HepG2 (cell line): ENCODE measurements at regions not wholly inside any gene's neighbourhood (a gene's known extent, or its start where the extent isn't known, plus 50 kb on each side); places are given as distances from the start of the nearest gene placed in this dataset.

Experiments used
- ATAC-seq: fragments of 200-7000 bp; cut with Tn5 transposase; 3 replicates; pipeline ENCODE4 v1.9.1; 2020; ENCODE audit warnings: mild to moderate bottlenecking, moderate library complexity
- BruUV-seq: library from RNA; stranded (reverse); fragments of 400-500 nt; replicated peaks from 2 replicates; lab custom pipeline; 2021; lab: Mats Ljungman, UMichigan
- CTCF ChIA-PET: fragments of 300-600 bp; formaldehyde crosslinking; extraction: SDS; loops from one replicate; lab custom pipeline; 2021; ENCODE audit warnings: low total read pairs, inconsistent platforms, low intra/inter-chr PET ratio; lab: Yijun Ruan, JAX
- POLR2A ChIA-PET: fragments of 350-600 bp; sonication (Branson Sonifier 250); formaldehyde crosslinking; loops from one replicate; lab custom pipeline; 2020; ENCODE audit warnings: antibody characterized with exemption, inconsistent platforms; lab: Yijun Ruan, JAX
- DNase-seq: peaks from one replicate; pipeline ENCODE4 v3.0.0-alpha.2; 2015; ENCODE audit warnings: low spot score
- FAIRE-seq: peaks from 3 replicates; lab custom pipeline; 2011; peaks lifted over from hg19 to GRCh38; lab: Jason Lieb, UNC
- H2AFZ ChIP-seq: one replicate; pipeline ENCODE4 v1.6.1; 2011; ENCODE audit warnings: low read length, inconsistent platforms
- H3K27ac ChIP-seq: fragments of 300-600 bp; 3 replicates; pipeline ENCODE4 v1.8.0; 2011; ENCODE audit warnings: mixed run types, mild to moderate bottlenecking, mixed read lengths, low read length, inconsistent platforms; ENCODE audit not compliant: insufficient read depth; ENCODE audit errors: extremely low read length
- H3K27me3 ChIP-seq, 2 experiments: fragments of 200-600 bp in 1 of 2; 2 replicates in 1 of 2; 3 replicates in 1 of 2; pipeline versions ENCODE4 v1.6.0 to v1.8.0; 2011; ENCODE audit warnings: low read length in 2 of 2, mild to moderate bottlenecking in 2 of 2, moderate library complexity in 2 of 2, inconsistent platforms in 1 of 2; ENCODE audit not compliant: insufficient read depth in 2 of 2, control insufficient read depth in 1 of 2
- H3K36me3 ChIP-seq, 2 experiments: fragments of 200-600 bp in 1 of 2; replicated peaks in 1 of 2; 2 replicates in 1 of 2; 3 replicates in 1 of 2; pipeline versions ENCODE4 v1.5.1 to v1.8.0; 2011; ENCODE audit warnings: low read length in 2 of 2, inconsistent platforms in 1 of 2; ENCODE audit not compliant: insufficient read depth in 2 of 2, control insufficient read depth in 1 of 2
- H3K4me1 ChIP-seq: 2 replicates; pipeline ENCODE4 v1.5.1; 2012; ENCODE audit warnings: low read length, inconsistent platforms; ENCODE audit not compliant: insufficient read depth
- H3K4me2 ChIP-seq: 2 replicates; pipeline ENCODE4 v1.6.0; 2011; ENCODE audit warnings: low read depth, low read length, inconsistent platforms
- H3K4me3 ChIP-seq, 3 experiments: fragments of 200-600 bp in 1 of 3; sonication (generic), shearing (Covaris generic) in 1 of 3; replicated peaks in 1 of 3; 2 replicates each; pipeline ENCODE4 v1.5.1; 2011 to 2016; ENCODE audit warnings: low read length in 3 of 3, inconsistent platforms in 2 of 3, low read depth in 2 of 3, mild to moderate bottlenecking in 2 of 3, control low read depth in 1 of 3, mixed read lengths in 1 of 3; ENCODE audit not compliant: insufficient read depth in 1 of 3
- H3K79me2 ChIP-seq: one replicate; pipeline ENCODE4 v1.6.1; 2011; ENCODE audit warnings: low read length, inconsistent platforms; ENCODE audit not compliant: insufficient read depth
- H3K9ac ChIP-seq: 2 replicates; pipeline ENCODE4 v1.6.0; 2011; ENCODE audit warnings: mild to moderate bottlenecking, low read depth, low read length, inconsistent platforms; ENCODE audit not compliant: insufficient read depth
- H3K9me3 ChIP-seq: 2 replicates; pipeline ENCODE4 v1.5.1; 2012; ENCODE audit warnings: mild to moderate bottlenecking, low read length
- H4K20me1 ChIP-seq: 2 replicates; pipeline ENCODE4 v1.6.0; 2011; ENCODE audit warnings: inconsistent platforms, mild to moderate bottlenecking, low read length, moderate library complexity; ENCODE audit not compliant: insufficient read depth
- HNRNPL ChIP-seq: fragments of 200-400 bp; formaldehyde crosslinking; IDR thresholded peaks from 2 replicates; pipeline ENCODE4 v1.6.1; 2017; ENCODE audit warnings: mild to moderate bottlenecking, low read depth, low read length
- ISX ChIP-seq: sonication (generic); formaldehyde crosslinking; conservative IDR thresholded peaks from 2 replicates; pipeline ENCODE4 v1.5.0; 2020; ENCODE audit warnings: missing genetic modification reagents
- MLLT10 ChIP-seq: sonication (generic); formaldehyde crosslinking; IDR thresholded peaks from 2 replicates; pipeline ENCODE4 v1.4.0; 2020; ENCODE audit warnings: missing genetic modification reagents
- NR2F2 ChIP-seq: IDR thresholded peaks from 2 replicates; pipeline ENCODE4 v1.6.1; 2012; ENCODE audit warnings: low read depth, inconsistent platforms, borderline replicate concordance
- SP2 ChIP-seq: sonication (generic); formaldehyde crosslinking; IDR thresholded peaks from 2 replicates; pipeline ENCODE4 v1.5.1; 2020; ENCODE audit warnings: mild to moderate bottlenecking, missing genetic modification reagents
- ZNF234 ChIP-seq: sonication (generic); formaldehyde crosslinking; conservative IDR thresholded peaks from 2 replicates; pipeline ENCODE4 v1.5.1; 2020; ENCODE audit warnings: mild to moderate bottlenecking, missing genetic modification reagents
- ZNF761 ChIP-seq: sonication (generic); formaldehyde crosslinking; conservative IDR thresholded peaks from 2 replicates; pipeline ENCODE4 v1.4.0; 2020; ENCODE audit warnings: mild to moderate bottlenecking, missing genetic modification reagents
- WGBS: methylation state at CpG from one replicate; pipeline ENCODE4 v1.1.6; 2017; ENCODE audit warnings: low lambda C conversion rate; 5-methylcytosine and 5-hydroxymethylcytosine counted together
- in situ Hi-C: cut with HindIII; loops from 2 replicates; pipeline ENCODE4 v1.10.0; 2017; ENCODE audit warnings: low pct_unique_long_range_greater_than_20kb; ENCODE audit not compliant: extremely low pct_ligation_motif_present
- intact Hi-C: fragments of 100-400 bp; cut with micrococcal nuclease; formaldehyde crosslinking; loops from one replicate; pipeline ENCODE4 v1.10.0; 2022; ENCODE audit not compliant: unreplicated experiment
- TF ChIP-seq, protein P1 (sequence below), 2 experiments: sonication (generic) in 1 of 2; formaldehyde crosslinking in 1 of 2; IDR thresholded peaks; 2 replicates each; pipeline versions ENCODE4 v1.4.0 to v1.6.1; 2016 to 2020; ENCODE audit warnings: borderline replicate concordance in 1 of 2, low read depth in 1 of 2, mild to moderate bottlenecking in 1 of 2, missing genetic modification reagents in 1 of 2

DNA sequence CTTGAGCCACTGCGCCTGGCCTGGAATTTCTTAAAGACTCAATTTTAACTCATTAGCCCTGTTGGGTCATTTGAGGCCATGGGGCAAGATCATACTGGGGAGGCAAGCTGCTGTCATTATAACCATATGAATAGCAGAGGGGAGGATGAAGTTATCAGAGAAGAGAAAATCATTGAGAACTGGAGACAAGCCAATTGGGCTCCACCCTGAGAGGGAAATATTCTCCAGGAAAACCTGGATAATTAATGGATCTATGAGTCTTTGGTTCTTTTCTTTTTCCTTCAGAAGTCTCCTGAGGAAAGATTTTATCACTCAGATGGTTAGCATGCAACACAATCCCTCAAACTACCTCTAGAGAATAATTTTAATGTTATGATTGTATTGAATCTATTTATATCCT is 569.6 kb upstream of the TUSC1 start:
- H3K27me3 ChIP-seq = no peaks in the 10 kb centered on the region
- no TSS peak for BruUV-seq
- no peak for ATAC-seq
- H3K9me3 ChIP-seq = no peaks in the 10 kb centered on the region; the same call in 1 of the 2 replicates
- ChIA-PET POLR2A (no interaction called here), CTCF (no interaction called here)
- no peaks in the 10 kb centered on the region for H3K4me1 ChIP-seq
- H3K36me3 ChIP-seq = no peaks in the 10 kb centered on the region
- H3K4me3 ChIP-seq = no peak overlapping the region
- H3K4me2 ChIP-seq = no peak overlapping the region
- no peak for DNase-seq
- in situ Hi-C loops = no loop called here
- H3K27ac ChIP-seq = no peak overlapping the region
- 31% methylated on average over 1 of the region's 1 CpG for WGBS
- no peak overlapping the region for H3K9ac ChIP-seq
- H4K20me1 ChIP-seq = no peaks in the 10 kb centered on the region
- H2AFZ ChIP-seq = no peak overlapping the region
- intact Hi-C loops = no loop called here
- TF ChIP-seq HNRNPL = no peak
- TF ChIP-seq NR2F2 = no peak
- no peak for TF ChIP-seq ISX (CRISPR knock-in tag)
- no peak for TF ChIP-seq SP2 (CRISPR knock-in tag)
- no peak for TF ChIP-seq ZNF761 (CRISPR knock-in tag)
- TF ChIP-seq, protein P1, sequence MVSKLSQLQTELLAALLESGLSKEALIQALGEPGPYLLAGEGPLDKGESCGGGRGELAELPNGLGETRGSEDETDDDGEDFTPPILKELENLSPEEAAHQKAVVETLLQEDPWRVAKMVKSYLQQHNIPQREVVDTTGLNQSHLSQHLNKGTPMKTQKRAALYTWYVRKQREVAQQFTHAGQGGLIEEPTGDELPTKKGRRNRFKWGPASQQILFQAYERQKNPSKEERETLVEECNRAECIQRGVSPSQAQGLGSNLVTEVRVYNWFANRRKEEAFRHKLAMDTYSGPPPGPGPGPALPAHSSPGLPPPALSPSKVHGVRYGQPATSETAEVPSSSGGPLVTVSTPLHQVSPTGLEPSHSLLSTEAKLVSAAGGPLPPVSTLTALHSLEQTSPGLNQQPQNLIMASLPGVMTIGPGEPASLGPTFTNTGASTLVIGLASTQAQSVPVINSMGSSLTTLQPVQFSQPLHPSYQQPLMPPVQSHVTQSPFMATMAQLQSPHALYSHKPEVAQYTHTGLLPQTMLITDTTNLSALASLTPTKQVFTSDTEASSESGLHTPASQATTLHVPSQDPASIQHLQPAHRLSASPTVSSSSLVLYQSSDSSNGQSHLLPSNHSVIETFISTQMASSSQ (IDR thresholded peaks at IDR 0.05; ENCODE audit: low read depth) = no peak
- TF ChIP-seq, protein P1 (CRISPR knock-in tag; IDR thresholded peaks at IDR 0.05; ENCODE audit: borderline replicate concordance) = no peak
- TF ChIP-seq MLLT10 (CRISPR knock-in tag) = no peak
- TF ChIP-seq ZNF234 (CRISPR knock-in tag) = no peak
- FAIRE-seq = no peak
- H3K79me2 ChIP-seq = no peaks in the 10 kb centered on the region
